ENCODE measurements at regions not wholly inside any gene's neighbourhood (a gene's known extent, or its start where the extent isn't known, plus 50 kb on each side); places are given as distances from the start of the nearest gene placed in this dataset.

DNA sequence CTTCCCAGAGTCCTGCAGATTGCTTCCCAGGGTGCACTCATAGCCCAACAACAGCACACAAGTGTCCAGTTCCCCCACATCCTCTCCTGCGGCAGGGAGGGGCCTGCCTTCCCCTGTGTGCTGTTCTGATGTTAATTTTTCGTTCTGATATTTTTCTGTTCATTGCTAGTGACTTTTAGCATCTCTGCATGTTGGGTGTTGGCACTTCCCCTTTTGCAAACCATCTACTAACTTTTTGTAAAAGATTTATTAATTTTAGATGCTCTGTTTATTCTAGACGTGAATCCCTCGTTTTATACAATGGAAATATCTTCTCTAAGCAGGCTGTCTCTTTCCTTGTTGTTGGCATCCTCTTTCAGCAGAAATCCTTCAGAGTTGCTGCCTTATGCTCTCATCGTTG is 97.3 kb upstream of the DAP start:
- H3K36me3 Mint-ChIP-seq (ENCODE audit: low read depth): no peaks in the 10 kb centered on the region
- no peak overlapping the region for H3K27ac Mint-ChIP-seq
- H3K9me3 Mint-ChIP-seq: peaks cover 5% of the 10 kb centered on the region
- no peak overlapping the region for H3K4me3 Mint-ChIP-seq
- H3K27me3 Mint-ChIP-seq (ENCODE audit: low read depth, poor library complexity): peaks cover 29% of the 10 kb centered on the region
- peaks cover 75% of the 10 kb centered on the region for H3K4me1 Mint-ChIP-seq
- no peak for TF ChIP-seq CTCF (IDR thresholded peaks at IDR 0.05)
- no peak for DNase-seq

GRCh38 chr5:10857338-10857733 is 96.3 kb upstream of the DAP start:
- H3K4me3 Mint-ChIP-seq: peak overlapping the region; percentile 70
- no peak overlapping the region for H3K27ac Mint-ChIP-seq
- H3K36me3 Mint-ChIP-seq (ENCODE audit: low read depth): no peaks in the 10 kb centered on the region
- peaks cover 33% of the 10 kb centered on the region for H3K27me3 Mint-ChIP-seq (ENCODE audit: low read depth, poor library complexity)
- peak; percentile 29 for DNase-seq
- peaks cover 3% of the 10 kb centered on the region for H3K9me3 Mint-ChIP-seq
- peak; percentile 18 for TF ChIP-seq CTCF (IDR thresholded peaks at IDR 0.05)
- H3K4me1 Mint-ChIP-seq: peaks cover 75% of the 10 kb centered on the region

GRCh38 chr5:10856683-10857337 is 95.8 kb upstream of the DAP start:
- Mint-ChIP-seq H3K9me3 (peaks cover 3% of the 10 kb centered on the region), H3K27ac (no peak overlapping the region), H3K36me3 (ENCODE audit: low read depth) (no peaks in the 10 kb centered on the region), H3K27me3 (ENCODE audit: low read depth, poor library complexity) (peaks cover 36% of the 10 kb centered on the region), H3K4me3 (peak overlapping the region; percentile 70), H3K4me1 (peaks cover 75% of the 10 kb centered on the region)
- TF ChIP-seq CTCF (IDR thresholded peaks at IDR 0.05): peak; percentile 97
- peak; percentile 88 for DNase-seq

DNA sequence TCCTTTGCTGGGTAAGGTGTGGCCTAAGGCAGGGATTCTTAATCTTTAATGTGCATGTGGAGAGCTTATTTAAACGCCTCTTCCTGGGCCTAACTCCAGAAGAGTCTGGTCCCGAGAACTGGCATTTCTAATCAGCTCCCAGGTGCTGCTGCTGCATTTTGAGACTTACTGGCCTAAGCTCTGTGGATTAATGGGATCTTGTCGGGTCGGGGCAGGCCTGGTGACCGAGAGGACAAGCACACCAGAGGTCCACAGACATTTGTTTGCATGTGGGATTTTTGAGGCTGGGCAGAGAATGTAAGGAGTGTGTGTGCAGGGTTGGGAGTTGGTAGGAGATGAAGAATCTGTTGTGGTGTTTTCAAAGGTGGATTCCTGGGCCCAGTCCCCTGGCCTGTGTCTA is 95.0 kb upstream of the DAP start:
- peaks cover 1% of the 10 kb centered on the region for H3K9me3 Mint-ChIP-seq
- H3K36me3 Mint-ChIP-seq (ENCODE audit: low read depth): no peaks in the 10 kb centered on the region
- H3K4me3 Mint-ChIP-seq: no peak overlapping the region
- peaks cover 41% of the 10 kb centered on the region for H3K27me3 Mint-ChIP-seq (ENCODE audit: low read depth, poor library complexity)
- no peak for TF ChIP-seq CTCF (IDR thresholded peaks at IDR 0.05)
- no peak for DNase-seq
- peak overlapping the region; percentile 15 for H3K27ac Mint-ChIP-seq
- H3K4me1 Mint-ChIP-seq: peaks cover 72% of the 10 kb centered on the region

DNA sequence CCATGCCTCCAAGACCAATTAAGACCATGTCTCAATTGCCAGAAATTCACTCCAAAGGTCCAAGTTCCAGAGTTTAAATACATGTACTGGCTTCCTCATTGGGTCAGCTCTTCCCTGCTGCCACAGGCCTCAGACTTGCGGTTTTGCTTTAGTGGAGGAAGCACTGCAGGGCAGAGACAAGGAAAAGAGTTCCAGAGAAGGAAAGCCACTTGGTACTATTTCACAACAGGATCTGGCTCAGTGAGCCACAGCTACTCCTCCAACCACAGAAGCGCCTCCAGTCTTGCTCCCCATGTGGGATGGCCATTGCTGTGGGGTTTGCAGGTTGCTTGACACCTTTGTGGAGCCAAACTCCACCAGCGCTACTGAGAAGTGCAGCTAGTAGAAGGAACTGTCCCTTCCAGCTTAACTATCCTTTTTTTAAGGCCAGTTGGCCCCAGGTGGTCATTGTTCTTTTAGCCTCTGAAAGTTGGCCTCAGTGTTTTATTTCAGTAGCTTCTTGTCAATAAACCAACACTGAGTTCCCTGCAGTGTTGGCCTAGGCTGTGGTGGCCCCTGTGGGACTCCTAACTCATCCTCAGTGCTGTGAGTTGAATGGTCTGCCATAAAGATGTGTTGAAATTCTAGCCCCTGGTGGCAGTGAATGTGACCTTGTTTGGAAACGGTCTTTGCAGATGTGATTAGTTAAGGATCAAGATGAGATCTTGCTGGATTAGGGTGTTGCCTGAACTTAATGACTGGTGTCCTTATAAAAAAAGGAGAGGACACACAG is 93.7 kb upstream of the DAP start:
- Mint-ChIP-seq H3K4me3 (no peak overlapping the region), H3K9me3 (no peaks in the 10 kb centered on the region), H3K27me3 (ENCODE audit: low read depth, poor library complexity) (peaks cover 51% of the 10 kb centered on the region), H3K27ac (peak overlapping the region; percentile 22), H3K4me1 (peaks cover 58% of the 10 kb centered on the region), H3K36me3 (ENCODE audit: low read depth) (no peaks in the 10 kb centered on the region)
- no peak for TF ChIP-seq CTCF (IDR thresholded peaks at IDR 0.05)
- DNase-seq: peak; percentile 38
